HUES6 (cell line): ENCODE measurements at regions not wholly inside any gene's neighbourhood (a gene's known extent, or its start where the extent isn't known, plus 50 kb on each side); places are given as distances from the start of the nearest gene placed in this dataset.

Experiments
- H3K27ac ChIP-seq: 2 replicates; pipeline ENCODE4 v1.7.0; 2013; ENCODE audit warnings: low read depth, mild to moderate bottlenecking, low read length, inconsistent platforms
- H3K27me3 ChIP-seq: 2 replicates; pipeline ENCODE4 v1.6.1; 2013; ENCODE audit warnings: low read length; ENCODE audit not compliant: control insufficient read depth, insufficient read depth
- H3K36me3 ChIP-seq: 2 replicates; pipeline ENCODE4 v1.6.1; 2013; ENCODE audit warnings: low read length; ENCODE audit not compliant: control insufficient read depth, insufficient read depth
- H3K4me1 ChIP-seq: 2 replicates; pipeline ENCODE4 v1.6.1; 2013; ENCODE audit warnings: low read length; ENCODE audit not compliant: control insufficient read depth, insufficient read depth
- H3K4me3 ChIP-seq: 2 replicates; pipeline ENCODE4 v1.5.1; 2013; ENCODE audit warnings: low read depth, low read length
- H3K9ac ChIP-seq: one replicate; pipeline ENCODE4 v1.6.1; 2013; ENCODE audit warnings: mild to moderate bottlenecking, low read length
- H3K9me3 ChIP-seq: 2 replicates; pipeline ENCODE4 v1.6.1; 2013; ENCODE audit warnings: low read depth, low read length; ENCODE audit not compliant: control insufficient read depth, insufficient read depth

- no peak overlapping the region for H3K9ac ChIP-seq
- H3K4me3 ChIP-seq, result no peak overlapping the region
- no peaks in the 10 kb centered on the region for H3K36me3 ChIP-seq
- no peaks in the 10 kb centered on the region for H3K27me3 ChIP-seq
- no peaks in the 10 kb centered on the region for H3K4me1 ChIP-seq
- H3K9me3 ChIP-seq, result no peaks in the 10 kb centered on the region
- no peak overlapping the region for H3K27ac ChIP-seq
Observed at GRCh38 chr16:79863128-79864031, 262.8 kb upstream of the MAF start.

DNA sequence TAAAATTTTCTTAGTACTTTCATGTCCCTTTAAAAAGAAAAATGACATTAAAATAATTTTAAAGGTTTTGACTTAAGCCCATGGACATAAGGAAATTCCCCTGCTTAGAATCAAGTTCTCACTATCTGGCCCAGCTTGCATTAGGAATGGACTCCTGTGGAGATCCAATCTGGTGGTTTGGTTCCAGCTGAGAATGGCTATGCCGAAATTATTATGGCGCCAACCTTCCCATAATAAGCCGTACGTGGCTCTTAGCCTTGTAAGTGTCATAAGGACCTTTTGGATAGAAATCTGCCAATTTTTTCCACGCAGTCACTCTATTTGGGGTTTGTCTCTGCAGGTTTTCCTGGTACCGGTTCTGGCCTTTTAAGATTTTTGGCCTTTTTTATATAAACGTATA, 262.1 kb upstream of the MAF start:
- H3K9me3 ChIP-seq, result no peaks in the 10 kb centered on the region
- H3K27ac ChIP-seq, result no peak overlapping the region
- no peak overlapping the region for H3K9ac ChIP-seq
- H3K36me3 ChIP-seq, result no peaks in the 10 kb centered on the region
- no peaks in the 10 kb centered on the region for H3K27me3 ChIP-seq
- no peak overlapping the region for H3K4me3 ChIP-seq
- no peaks in the 10 kb centered on the region for H3K4me1 ChIP-seq

- H3K9me3 ChIP-seq, result peaks cover 8% of the 10 kb centered on the region
- no peak overlapping the region for H3K27ac ChIP-seq
- H3K9ac ChIP-seq, result no peak overlapping the region
- no peaks in the 10 kb centered on the region for H3K36me3 ChIP-seq
- H3K4me3 ChIP-seq, result no peak overlapping the region
- H3K4me1 ChIP-seq, result no peaks in the 10 kb centered on the region
- H3K27me3 ChIP-seq, result no peaks in the 10 kb centered on the region
Observed at GRCh38 chr16:79856581-79856980, 256.0 kb upstream of the MAF start.

DNA sequence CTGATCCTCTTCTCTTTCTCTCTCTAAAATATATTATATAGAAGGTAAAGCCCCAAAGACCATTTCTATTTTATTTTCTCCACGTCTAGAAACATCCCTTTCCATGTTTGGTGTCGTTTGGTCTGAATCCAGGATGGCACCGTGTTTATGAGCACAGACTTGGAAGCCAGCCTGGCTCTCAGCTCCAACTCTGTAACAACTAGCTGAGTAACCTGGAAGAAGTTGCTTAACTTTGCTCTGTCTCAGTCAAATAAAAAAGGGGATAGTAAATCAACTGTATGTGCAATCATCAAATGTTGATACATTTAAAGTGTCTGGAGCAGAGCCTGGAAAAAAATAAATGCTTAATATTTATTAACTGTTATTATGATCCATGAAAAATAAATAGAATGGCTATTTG, 249.8 kb upstream of the MAF start:
- Histone ChIP-seq H3K27ac (no peak overlapping the region), H3K4me1 (no peaks in the 10 kb centered on the region), H3K27me3 (no peaks in the 10 kb centered on the region), H3K4me3 (no peak overlapping the region), H3K9ac (no peak overlapping the region), H3K36me3 (no peaks in the 10 kb centered on the region), H3K9me3 (peaks cover under 1% of the 10 kb centered on the region; the same call in 1 of the 2 replicates)

- Histone ChIP-seq H3K36me3 (no peaks in the 10 kb centered on the region), H3K27me3 (no peaks in the 10 kb centered on the region), H3K4me1 (no peaks in the 10 kb centered on the region), H3K9ac (no peak overlapping the region), H3K27ac (no peak overlapping the region), H3K9me3 (no peaks in the 10 kb centered on the region), H3K4me3 (no peak overlapping the region)
Observed at GRCh38 chr16:79849119-79849518, 248.6 kb upstream of the MAF start.

GRCh38 chr16:79848719-79849118, 248.2 kb upstream of the MAF start:
- H3K9me3 ChIP-seq, result no peaks in the 10 kb centered on the region
- H3K27me3 ChIP-seq, result no peaks in the 10 kb centered on the region
- no peaks in the 10 kb centered on the region for H3K36me3 ChIP-seq
- no peak overlapping the region for H3K27ac ChIP-seq
- H3K4me1 ChIP-seq, result no peaks in the 10 kb centered on the region
- no peak overlapping the region for H3K9ac ChIP-seq
- no peak overlapping the region for H3K4me3 ChIP-seq

DNA sequence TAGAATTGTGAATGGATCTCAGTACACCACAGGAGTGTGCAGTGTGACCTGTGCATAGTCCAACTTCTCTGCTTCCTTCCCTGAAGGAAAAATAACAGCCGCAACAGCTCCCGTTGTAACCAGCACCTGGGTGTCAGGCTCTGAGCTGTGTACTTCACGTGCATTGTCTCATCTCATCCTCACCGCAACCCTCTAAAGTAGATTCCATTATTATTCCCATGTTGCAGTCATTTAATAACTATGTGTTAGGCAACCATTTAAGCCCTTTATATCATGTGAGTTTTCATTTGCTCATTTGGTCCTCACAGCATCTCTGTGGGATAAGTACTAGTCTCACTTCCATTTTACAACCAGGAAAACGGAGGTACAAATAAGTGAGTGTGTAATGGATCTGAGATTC, 247.0 kb upstream of the MAF start:
- Histone ChIP-seq H3K4me1 (no peaks in the 10 kb centered on the region), H3K27ac (no peak overlapping the region), H3K9me3 (no peaks in the 10 kb centered on the region), H3K9ac (no peak overlapping the region), H3K27me3 (no peaks in the 10 kb centered on the region), H3K36me3 (no peaks in the 10 kb centered on the region), H3K4me3 (no peak overlapping the region)

- Histone ChIP-seq H3K4me1 (no peaks in the 10 kb centered on the region), H3K4me3 (no peak overlapping the region), H3K27ac (no peak overlapping the region), H3K27me3 (no peaks in the 10 kb centered on the region), H3K9me3 (no peaks in the 10 kb centered on the region), H3K36me3 (no peaks in the 10 kb centered on the region), H3K9ac (no peak overlapping the region)
Observed at GRCh38 chr16:79847101-79847500, 246.6 kb upstream of the MAF start.

DNA sequence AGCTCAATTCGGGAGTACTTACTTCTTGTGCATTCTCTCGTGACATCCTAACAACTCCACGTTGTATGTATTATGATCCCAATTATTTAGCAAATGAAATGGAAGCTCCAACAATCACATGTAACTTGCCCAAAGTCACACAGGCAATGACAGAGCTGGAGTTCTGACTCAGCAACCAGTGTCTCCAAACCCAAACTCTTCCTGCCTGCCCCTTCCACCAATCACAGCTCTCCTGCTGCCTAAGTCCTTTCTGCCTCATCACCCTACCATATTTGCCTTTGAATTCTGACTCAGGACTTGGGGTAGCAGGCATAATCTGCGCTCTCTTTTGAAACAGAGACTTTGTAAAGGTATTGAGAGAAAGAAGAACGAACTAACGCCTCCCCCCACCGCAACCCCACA, 245.2 kb upstream of the MAF start:
- H3K4me1 ChIP-seq, result no peaks in the 10 kb centered on the region
- H3K9ac ChIP-seq, result no peak overlapping the region
- no peak overlapping the region for H3K4me3 ChIP-seq
- no peaks in the 10 kb centered on the region for H3K9me3 ChIP-seq
- no peaks in the 10 kb centered on the region for H3K36me3 ChIP-seq
- H3K27ac ChIP-seq, result no peak overlapping the region
- no peaks in the 10 kb centered on the region for H3K27me3 ChIP-seq

DNA sequence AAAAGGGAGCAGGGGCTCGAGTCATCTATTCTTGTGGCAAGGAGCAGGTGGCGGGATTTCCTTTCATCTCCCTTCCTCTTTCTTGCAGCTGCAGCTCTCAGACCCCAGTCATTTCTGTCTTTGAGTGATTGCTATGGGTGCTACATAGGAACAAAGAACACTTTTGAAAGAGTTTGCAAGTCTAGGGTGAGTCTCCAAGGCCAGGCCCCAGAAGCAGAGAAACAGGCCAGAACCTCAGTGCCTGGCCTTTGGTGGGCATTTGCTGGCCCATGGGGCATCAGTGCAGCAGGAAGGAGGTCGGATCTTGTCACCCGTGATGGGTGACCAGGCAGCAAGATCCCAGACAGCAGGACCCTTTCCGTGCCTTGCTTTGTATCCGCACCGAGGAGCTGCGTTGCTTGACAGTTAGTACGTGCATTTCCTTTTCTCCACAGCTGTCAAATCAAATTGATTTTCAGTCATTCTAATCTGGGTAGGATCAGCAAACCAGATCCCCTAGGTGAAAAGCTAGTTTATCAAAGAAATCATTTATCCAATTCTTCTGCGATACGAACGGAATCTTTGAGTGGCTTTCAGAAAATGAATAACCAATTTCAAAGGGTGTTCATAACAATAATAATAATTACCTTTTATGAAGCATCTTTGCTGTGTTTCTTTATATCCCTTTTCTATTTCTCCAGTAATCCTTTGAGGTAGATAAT, 244.6 kb upstream of the MAF start:
- H3K27ac ChIP-seq, result no peak overlapping the region

GRCh38 chr16:79844603-79845002, 244.1 kb upstream of the MAF start:
- H3K27me3 ChIP-seq, result no peaks in the 10 kb centered on the region
- H3K4me1 ChIP-seq, result no peaks in the 10 kb centered on the region
- no peak overlapping the region for H3K9ac ChIP-seq

More for the DNA sequence above, 244.6 kb upstream of the MAF start:
- Histone ChIP-seq H3K9ac (no peak overlapping the region), H3K4me3 (no peak overlapping the region), H3K9me3 (no peaks in the 10 kb centered on the region), H3K4me1 (no peaks in the 10 kb centered on the region), H3K27me3 (no peaks in the 10 kb centered on the region), H3K36me3 (no peaks in the 10 kb centered on the region)

More at GRCh38 chr16:79844603-79845002, 244.1 kb upstream of the MAF start:
- H3K36me3 ChIP-seq, result no peaks in the 10 kb centered on the region
- no peak overlapping the region for H3K4me3 ChIP-seq
- H3K27ac ChIP-seq, result no peak overlapping the region
- no peaks in the 10 kb centered on the region for H3K9me3 ChIP-seq
